T follicular helper cell (primary cell): ENCODE measurements at regions not wholly inside any gene's neighbourhood (a gene's known extent, or its start where the extent isn't known, plus 50 kb on each side); places are given as distances from the start of the nearest gene placed in this dataset.

Experiments
- DNase-seq: peaks from one replicate; pipeline ENCODE4 v3.0.0-alpha.2; 2020; ENCODE audit warnings: low read depth

GRCh38 chr21:35849144-35849543 is 211.2 kb downstream of the SETD4 start:
- no peak for DNase-seq

- DNase-seq: no peak
Measured at GRCh38 chr21:35843911-35844667, 216.2 kb downstream of the SETD4 start.

GRCh38 chr21:35840949-35841348 is 219.4 kb downstream of the SETD4 start:
- DNase-seq: no peak

- DNase-seq: peak; percentile 42
Measured at GRCh38 chr21:35840197-35840799, 220.0 kb downstream of the SETD4 start.

- DNase-seq: no peak
Measured at GRCh38 chr21:35838987-35839763, 221.2 kb downstream of the SETD4 start.

- DNase-seq: no peak
Measured at GRCh38 chr21:35838350-35838749, 222.0 kb downstream of the SETD4 start.

GRCh38 chr21:35833991-35834390 is 226.3 kb downstream of the SETD4 start:
- no peak for DNase-seq

- no peak for DNase-seq
Measured at GRCh38 chr21:35833388-35833787, 226.9 kb downstream of the SETD4 start.

GRCh38 chr21:35831230-35831629 is 229.1 kb downstream of the SETD4 start:
- no peak for DNase-seq

GRCh38 chr21:35829067-35829466 is 231.3 kb downstream of the SETD4 start:
- DNase-seq: no peak

- DNase-seq: no peak
Measured at GRCh38 chr21:35828161-35828560, 232.2 kb downstream of the SETD4 start.

- no peak for DNase-seq
Measured at GRCh38 chr21:35827004-35827403, 233.3 kb downstream of the SETD4 start.

- no peak for DNase-seq
Measured at GRCh38 chr21:35825370-35826353, 234.7 kb downstream of the SETD4 start.

GRCh38 chr21:35824136-35824535 is 236.2 kb downstream of the SETD4 start:
- no peak for DNase-seq

GRCh38 chr21:35819134-35819533 is 241.2 kb downstream of the SETD4 start:
- no peak for DNase-seq

GRCh38 chr21:35818597-35818996 is 241.7 kb downstream of the SETD4 start:
- no peak for DNase-seq

GRCh38 chr21:35814858-35815619 is 245.3 kb downstream of the SETD4 start:
- DNase-seq: no peak

- DNase-seq: no peak
Measured at GRCh38 chr21:35812679-35813078, 247.6 kb downstream of the SETD4 start.

GRCh38 chr21:35811191-35811806 is 249.0 kb downstream of the SETD4 start:
- DNase-seq: no peak

- no peak for DNase-seq
Measured at GRCh38 chr21:35810431-35810970, 249.8 kb downstream of the SETD4 start.
